ENCODE measurements at regions not wholly inside any gene's neighbourhood (a gene's known extent, or its start where the extent isn't known, plus 50 kb on each side); places are given as distances from the start of the nearest gene placed in this dataset.

- peak; percentile 72 for DNase-seq
Measured at GRCh38 chr5:9903801-9904200, 273.6 kb upstream of the TAS2R1 start.

GRCh38 chr5:9898319-9898718, 268.2 kb upstream of the TAS2R1 start:
- DNase-seq: peak; percentile 20

- no peak for DNase-seq
Measured at GRCh38 chr5:9895302-9895645, 265.1 kb upstream of the TAS2R1 start.

- no peak for DNase-seq
Measured at GRCh38 chr5:9894571-9895301, 264.6 kb upstream of the TAS2R1 start.

GRCh38 chr5:9892696-9893095, 262.5 kb upstream of the TAS2R1 start:
- DNase-seq: no peak

GRCh38 chr5:9889511-9889910, 259.4 kb upstream of the TAS2R1 start:
- DNase-seq: no peak

GRCh38 chr5:9888501-9888901, 258.4 kb upstream of the TAS2R1 start:
- DNase-seq: peak; percentile 71

- no peak for DNase-seq
Measured at GRCh38 chr5:9885164-9885563, 255.0 kb upstream of the TAS2R1 start.

GRCh38 chr5:9878206-9878605, 248.1 kb upstream of the TAS2R1 start:
- DNase-seq: no peak

- DNase-seq: no peak
Measured at GRCh38 chr5:9877488-9877887, 247.3 kb upstream of the TAS2R1 start.

GRCh38 chr5:9876451-9876850, 246.3 kb upstream of the TAS2R1 start:
- DNase-seq: no peak

GRCh38 chr5:9869616-9870288, 239.6 kb upstream of the TAS2R1 start:
- peak; percentile 72 for DNase-seq

GRCh38 chr5:9865574-9865973, 235.4 kb upstream of the TAS2R1 start:
- DNase-seq: no peak

GRCh38 chr5:9864791-9865190, 234.6 kb upstream of the TAS2R1 start:
- DNase-seq: no peak

- no peak for DNase-seq
Measured at GRCh38 chr5:9863486-9863885, 233.3 kb upstream of the TAS2R1 start.

GRCh38 chr5:9861666-9862256, 231.6 kb upstream of the TAS2R1 start:
- no peak for DNase-seq

- DNase-seq: no peak
Measured at GRCh38 chr5:9859808-9860207, 229.7 kb upstream of the TAS2R1 start.

- DNase-seq: no peak
Measured at GRCh38 chr5:9858043-9858442, 227.9 kb upstream of the TAS2R1 start.

GRCh38 chr5:9853309-9853708, 223.2 kb upstream of the TAS2R1 start:
- DNase-seq: no peak

GRCh38 chr5:9852671-9853070, 222.5 kb upstream of the TAS2R1 start:
- DNase-seq: peak; percentile 12

GRCh38 chr5:9851458-9851857, 221.3 kb upstream of the TAS2R1 start:
- peak; percentile 65 for DNase-seq

- DNase-seq: no peak
Measured at GRCh38 chr5:9850456-9850855, 220.3 kb upstream of the TAS2R1 start.

GRCh38 chr5:9847631-9848030, 217.5 kb upstream of the TAS2R1 start:
- DNase-seq: no peak

- DNase-seq: no peak
Measured at GRCh38 chr5:9845185-9845584, 215.0 kb upstream of the TAS2R1 start.

All from NCI-H226 (cell line).